ENCODE measurements at regions not wholly inside any gene's neighbourhood (a gene's known extent, or its start where the extent isn't known, plus 50 kb on each side); places are given as distances from the start of the nearest gene placed in this dataset.
"Not testable (repeated sequence)": the region's sequence is repeated elsewhere in the genome, so short reads cannot be mapped to it uniquely, and the experiment has no call there.

DNA sequence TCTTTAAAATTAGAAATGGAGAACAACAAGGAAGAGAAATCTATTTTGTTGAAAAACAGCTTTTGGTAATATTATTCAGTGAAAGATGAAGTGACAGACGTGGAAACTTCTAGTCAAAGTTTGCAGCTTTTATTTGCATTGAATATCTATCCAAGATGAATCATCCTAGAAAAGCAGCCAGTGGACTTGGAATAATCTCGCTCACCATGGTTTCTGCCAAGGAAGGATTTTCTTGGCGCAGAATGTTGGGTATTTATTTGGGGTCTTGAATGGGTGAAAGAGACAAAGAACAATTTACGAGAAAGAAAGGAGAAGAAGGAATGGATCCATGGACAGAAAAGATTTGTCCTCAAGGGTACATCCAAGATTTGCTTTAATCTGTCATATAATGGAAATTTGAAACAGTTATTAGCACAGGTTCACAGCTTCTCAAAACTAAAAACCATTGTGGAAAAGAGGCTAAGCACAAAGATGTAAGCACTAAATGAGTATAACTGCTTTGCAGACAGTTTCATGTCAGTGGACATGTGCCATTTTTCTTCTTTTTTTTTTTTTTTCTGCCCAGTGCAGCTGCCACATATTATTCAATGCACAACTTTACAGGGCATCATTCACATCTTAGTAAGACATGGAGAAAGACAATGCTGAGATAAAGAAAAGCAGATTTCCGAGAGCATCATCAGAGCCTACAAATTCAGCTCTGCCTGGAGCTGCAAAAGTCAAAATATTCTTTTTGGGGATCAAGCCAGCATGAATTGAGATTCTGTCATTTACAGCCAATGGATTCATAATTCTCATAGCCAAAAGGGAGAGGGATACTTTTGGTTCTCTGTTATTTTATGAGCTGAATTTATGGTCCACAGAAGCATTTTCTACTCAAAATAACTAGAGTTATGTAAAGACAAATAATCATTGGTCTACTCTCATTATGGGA is 333.7 kb downstream of the DAD1 start:
- Histone ChIP-seq H3K27me3 (ENCODE audit: control insufficient read depth in 3 of 3, insufficient read depth in 3 of 3, low read length in 3 of 3) (no peaks in the 10 kb centered on the region), H3K4me3 (ENCODE audit: low read depth in 1 of 3, low read length in 3 of 3) (no peak overlapping the region), H3K36me3 (ENCODE audit: control insufficient read depth in 3 of 3, insufficient read depth in 2 of 3, low read depth in 1 of 3, low read length in 3 of 3) (peaks cover 0 to 2% (median 0%) of the 10 kb centered on the region in 3 donors), H3K4me1 (ENCODE audit: control insufficient read depth in 3 of 3, insufficient read depth in 2 of 3, low read depth in 1 of 3, low read length in 2 of 3) (no peaks in the 10 kb centered on the region), H3K27ac (ENCODE audit: low read depth in 1 of 3, low read length in 2 of 3) (no peak overlapping the region), H3K9me3 (ENCODE audit: control insufficient read depth in 2 of 2, insufficient read depth in 1 of 2, low read depth in 1 of 2, low read length in 1 of 2) (no peaks in the 10 kb centered on the region)
- 70 to 79% (median 76%) methylated on average over 5 of the region's 5 CpGs for WGBS, 3 donors
- DNase-seq: no peak
- no peak for FAIRE-seq

DNA sequence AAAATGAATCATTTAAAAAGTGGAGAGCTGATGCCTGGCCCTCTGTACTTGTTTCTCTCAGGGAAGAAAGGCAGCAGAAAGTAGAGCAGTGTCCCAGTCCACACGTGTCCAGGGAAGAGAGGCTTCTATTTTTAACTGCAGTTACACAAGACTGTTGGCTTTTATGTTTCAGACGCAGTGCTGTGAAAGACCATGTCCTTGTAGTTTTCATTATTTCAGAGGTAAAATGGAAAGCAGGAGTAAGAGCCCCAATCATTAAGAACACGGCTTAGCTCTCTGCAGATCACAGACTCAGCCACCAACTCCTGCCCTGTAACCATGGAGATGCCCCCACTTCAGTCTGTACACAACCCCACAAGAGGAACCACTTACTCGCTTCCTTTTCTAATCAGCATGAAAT is 336.3 kb downstream of the DAD1 start:
- no peaks in the 10 kb centered on the region for H3K27me3 ChIP-seq (ENCODE audit: control insufficient read depth in 3 of 3, insufficient read depth in 3 of 3, low read length in 3 of 3)
- no peak overlapping the region for H3K4me3 ChIP-seq (ENCODE audit: low read depth in 1 of 3, low read length in 3 of 3)
- DNase-seq: no peak
- H3K36me3 ChIP-seq (ENCODE audit: control insufficient read depth in 3 of 3, insufficient read depth in 2 of 3, low read depth in 1 of 3, low read length in 3 of 3): peaks cover 0 to 2% (median 0%) of the 10 kb centered on the region in 3 donors
- H3K27ac ChIP-seq (ENCODE audit: low read depth in 1 of 3, low read length in 2 of 3): no peak overlapping the region
- FAIRE-seq: no peak
- no peaks in the 10 kb centered on the region for H3K4me1 ChIP-seq (ENCODE audit: control insufficient read depth in 3 of 3, insufficient read depth in 2 of 3, low read depth in 1 of 3, low read length in 2 of 3)
- no peaks in the 10 kb centered on the region for H3K9me3 ChIP-seq (ENCODE audit: control insufficient read depth in 2 of 2, insufficient read depth in 1 of 2, low read depth in 1 of 2, low read length in 1 of 2)
- WGBS, 3 donors: 36 to 60% (median 55%) methylated on average over 4 of the region's 4 CpGs

DNA sequence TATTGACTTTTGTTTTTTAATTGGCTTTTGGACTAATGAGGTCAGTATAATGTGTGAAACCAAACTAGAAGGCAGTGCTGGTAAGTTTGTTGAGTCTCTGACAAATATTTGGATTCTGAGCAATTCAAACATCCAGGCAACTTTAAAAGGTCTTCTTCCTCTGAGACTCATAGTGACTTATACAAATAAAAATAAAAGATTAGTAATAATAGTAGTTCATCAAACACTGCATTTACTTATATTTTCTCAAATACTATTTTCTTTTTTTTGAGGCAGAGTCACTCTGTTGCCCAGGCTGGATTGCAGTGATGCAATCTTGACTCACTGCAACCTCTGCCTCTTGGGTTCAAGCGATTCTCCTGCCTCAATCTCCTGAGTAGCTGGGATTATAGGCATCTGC is 337.9 kb downstream of the DAD1 start:
- no peaks in the 10 kb centered on the region for H3K9me3 ChIP-seq (ENCODE audit: control insufficient read depth in 2 of 2, insufficient read depth in 1 of 2, low read depth in 1 of 2, low read length in 1 of 2)

DNA sequence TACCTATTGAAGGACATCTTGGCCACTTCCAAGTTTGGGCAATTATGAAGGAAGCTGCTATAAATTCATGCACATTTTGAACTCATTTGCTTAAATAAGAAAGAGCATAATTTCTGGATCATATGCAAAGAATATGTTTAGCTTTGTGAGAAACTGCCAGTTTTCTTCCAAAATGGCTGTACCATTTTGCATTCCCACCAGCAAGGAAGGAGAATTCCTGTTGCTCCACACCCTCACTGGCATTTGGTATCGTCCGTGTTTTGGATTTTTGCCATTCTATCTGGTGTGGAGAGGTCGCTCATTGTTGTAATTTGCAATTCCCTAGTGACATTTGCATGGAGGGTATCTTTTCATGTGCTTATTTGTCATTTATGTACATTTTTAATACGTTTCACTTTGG is 339.3 kb downstream of the DAD1 start:
- DNase-seq: no peak
- H3K4me1 ChIP-seq (ENCODE audit: control insufficient read depth in 3 of 3, insufficient read depth in 2 of 3, low read depth in 1 of 3, low read length in 2 of 3): no peaks in the 10 kb centered on the region
- WGBS, 3 donors: 72 to 79% (median 72%) methylated on average over 4 of the region's 4 CpGs
- no peak overlapping the region for H3K4me3 ChIP-seq (ENCODE audit: low read depth in 1 of 3, low read length in 3 of 3)
- H3K36me3 ChIP-seq (ENCODE audit: control insufficient read depth in 3 of 3, insufficient read depth in 2 of 3, low read depth in 1 of 3, low read length in 3 of 3): peaks cover 0 to 2% (median 0%) of the 10 kb centered on the region in 3 donors
- H3K27ac ChIP-seq (ENCODE audit: low read depth in 1 of 3, low read length in 2 of 3): no peak overlapping the region
- no peak for FAIRE-seq
- no peaks in the 10 kb centered on the region for H3K27me3 ChIP-seq (ENCODE audit: control insufficient read depth in 3 of 3, insufficient read depth in 3 of 3, low read length in 3 of 3)
- H3K9me3 ChIP-seq (ENCODE audit: control insufficient read depth in 2 of 2, insufficient read depth in 1 of 2, low read depth in 1 of 2, low read length in 1 of 2): no peaks in the 10 kb centered on the region

More for the DNA sequence above, 337.9 kb downstream of the DAD1 start:
- Histone ChIP-seq H3K4me1 (ENCODE audit: control insufficient read depth in 3 of 3, insufficient read depth in 2 of 3, low read depth in 1 of 3, low read length in 2 of 3) (no peaks in the 10 kb centered on the region), H3K36me3 (ENCODE audit: control insufficient read depth in 3 of 3, insufficient read depth in 2 of 3, low read depth in 1 of 3, low read length in 3 of 3) (peaks cover 0 to 2% (median 0%) of the 10 kb centered on the region in 3 donors), H3K27ac (ENCODE audit: low read depth in 1 of 3, low read length in 2 of 3) (no peak overlapping the region), H3K4me3 (ENCODE audit: low read depth in 1 of 3, low read length in 3 of 3) (no peak overlapping the region), H3K27me3 (ENCODE audit: control insufficient read depth in 3 of 3, insufficient read depth in 3 of 3, low read length in 3 of 3) (no peaks in the 10 kb centered on the region)
- FAIRE-seq (no peak), DNase-seq (no peak)
- WGBS, 3 donors: 75 to 92% (median 89%) methylated on average over 1 of the region's 1 CpG

DNA sequence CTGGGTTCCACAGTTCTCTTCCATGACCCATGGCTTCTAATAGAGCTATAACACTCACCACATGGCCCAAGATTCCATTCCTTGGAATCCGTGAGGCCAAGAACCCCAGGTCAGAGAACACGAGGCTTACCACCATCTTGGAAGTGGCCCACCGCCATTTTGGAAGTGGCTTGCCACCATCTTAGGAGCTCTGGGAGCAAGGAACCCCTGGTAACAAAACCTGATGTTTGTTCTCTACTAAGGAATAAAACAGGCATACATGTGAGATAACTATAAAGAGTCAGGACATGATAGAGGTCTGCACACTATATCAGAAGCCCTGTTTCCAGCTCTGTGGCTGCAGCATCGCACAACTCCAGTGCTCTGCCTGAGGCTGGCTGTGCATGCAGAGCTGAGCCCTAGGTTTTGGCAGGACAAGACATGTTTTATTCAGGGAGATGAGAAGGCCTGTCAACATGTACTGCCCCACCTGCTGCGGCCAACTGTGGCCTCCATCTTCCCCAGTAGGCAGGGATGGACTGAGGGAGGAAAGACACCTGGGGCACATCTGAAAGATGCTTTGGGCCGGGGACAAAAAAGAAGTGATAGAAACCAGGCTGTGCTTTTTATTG is 344.9 kb downstream of the DAD1 start:
- 93 to 96% (median 95%) methylated on average over 6 of the region's 6 CpGs for WGBS, 3 donors
- no peaks in the 10 kb centered on the region for H3K27me3 ChIP-seq (ENCODE audit: control insufficient read depth in 3 of 3, insufficient read depth in 3 of 3, low read length in 3 of 3)
- H3K36me3 ChIP-seq (ENCODE audit: control insufficient read depth in 3 of 3, insufficient read depth in 2 of 3, low read depth in 1 of 3, low read length in 3 of 3): no peaks in the 10 kb centered on the region
- H3K27ac ChIP-seq (ENCODE audit: low read depth in 1 of 3, low read length in 2 of 3): no peak overlapping the region
- no peaks in the 10 kb centered on the region for H3K9me3 ChIP-seq (ENCODE audit: control insufficient read depth in 2 of 2, insufficient read depth in 1 of 2, low read depth in 1 of 2, low read length in 1 of 2)
- DNase-seq (no peak), FAIRE-seq (no peak)
- H3K4me1 ChIP-seq (ENCODE audit: control insufficient read depth in 3 of 3, insufficient read depth in 2 of 3, low read depth in 1 of 3, low read length in 2 of 3): no peaks in the 10 kb centered on the region
- H3K4me3 ChIP-seq (ENCODE audit: low read depth in 1 of 3, low read length in 3 of 3): no peak overlapping the region

DNA sequence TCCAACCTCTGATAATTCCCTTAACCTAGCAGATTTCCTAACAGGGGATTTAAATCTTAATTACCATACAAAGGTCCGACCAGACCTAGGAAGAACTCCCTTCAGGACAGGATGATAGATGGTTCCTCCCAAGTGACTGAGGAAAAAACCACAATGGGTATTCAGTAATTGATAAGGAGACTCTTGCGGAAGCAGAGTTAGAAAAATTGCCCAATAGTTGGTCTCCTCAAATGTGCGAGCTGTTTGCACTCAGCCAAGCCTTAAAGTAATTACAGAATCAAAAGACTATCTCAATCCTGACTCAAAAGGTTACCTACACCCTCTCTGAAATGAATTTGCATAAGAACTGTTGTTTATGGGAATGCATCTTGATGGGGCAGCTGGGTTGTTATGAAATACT is 350.7 kb downstream of the DAD1 start:
- not testable (repeated sequence) for H3K4me1 ChIP-seq (ENCODE audit: control insufficient read depth in 3 of 3, insufficient read depth in 2 of 3, low read depth in 1 of 3, low read length in 2 of 3); H3K27ac ChIP-seq (ENCODE audit: low read depth in 1 of 3, low read length in 2 of 3); H3K36me3 ChIP-seq (ENCODE audit: control insufficient read depth in 3 of 3, insufficient read depth in 2 of 3, low read depth in 1 of 3, low read length in 3 of 3); FAIRE-seq; H3K27me3 ChIP-seq (ENCODE audit: control insufficient read depth in 3 of 3, insufficient read depth in 3 of 3, low read length in 3 of 3); DNase-seq; H3K9me3 ChIP-seq (ENCODE audit: control insufficient read depth in 2 of 2, insufficient read depth in 1 of 2, low read depth in 1 of 2, low read length in 1 of 2); H3K4me3 ChIP-seq (ENCODE audit: low read depth in 1 of 3, low read length in 3 of 3)
- 30 to 37% (median 31%) methylated on average over 3 of the region's 3 CpGs for WGBS, 3 donors

DNA sequence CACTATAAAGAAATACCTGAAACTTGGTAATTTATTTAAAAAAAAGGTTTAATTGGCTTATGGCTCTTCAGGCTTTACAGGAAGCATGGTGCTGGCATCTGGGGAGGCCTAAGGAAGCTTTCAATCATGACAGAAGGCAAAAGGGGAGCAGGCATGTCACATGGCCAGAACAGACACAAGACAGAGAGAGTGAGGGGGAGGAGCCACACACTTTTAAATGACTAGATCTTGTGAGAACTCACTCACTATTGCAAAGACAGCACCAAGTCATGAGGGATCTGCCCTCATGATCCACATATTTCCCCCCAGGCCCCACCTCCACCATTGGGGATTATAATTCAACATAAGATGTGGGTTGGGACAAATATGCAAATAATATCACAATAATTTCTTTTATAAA is 355.6 kb downstream of the DAD1 start:
- no peaks in the 10 kb centered on the region for H3K36me3 ChIP-seq (ENCODE audit: control insufficient read depth in 3 of 3, insufficient read depth in 2 of 3, low read depth in 1 of 3, low read length in 3 of 3)
- no peaks in the 10 kb centered on the region for H3K4me1 ChIP-seq (ENCODE audit: control insufficient read depth in 3 of 3, insufficient read depth in 2 of 3, low read depth in 1 of 3, low read length in 2 of 3)
- FAIRE-seq (no peak), DNase-seq (no peak)
- peaks cover 0 to 9% of the 10 kb centered on the region in 2 donors for H3K9me3 ChIP-seq (ENCODE audit: control insufficient read depth in 2 of 2, insufficient read depth in 1 of 2, low read depth in 1 of 2, low read length in 1 of 2)
- no peak overlapping the region for H3K4me3 ChIP-seq (ENCODE audit: low read depth in 1 of 3, low read length in 3 of 3)
- H3K27me3 ChIP-seq (ENCODE audit: control insufficient read depth in 3 of 3, insufficient read depth in 3 of 3, low read length in 3 of 3): no peaks in the 10 kb centered on the region
- no peak overlapping the region for H3K27ac ChIP-seq (ENCODE audit: low read depth in 1 of 3, low read length in 2 of 3)

DNA sequence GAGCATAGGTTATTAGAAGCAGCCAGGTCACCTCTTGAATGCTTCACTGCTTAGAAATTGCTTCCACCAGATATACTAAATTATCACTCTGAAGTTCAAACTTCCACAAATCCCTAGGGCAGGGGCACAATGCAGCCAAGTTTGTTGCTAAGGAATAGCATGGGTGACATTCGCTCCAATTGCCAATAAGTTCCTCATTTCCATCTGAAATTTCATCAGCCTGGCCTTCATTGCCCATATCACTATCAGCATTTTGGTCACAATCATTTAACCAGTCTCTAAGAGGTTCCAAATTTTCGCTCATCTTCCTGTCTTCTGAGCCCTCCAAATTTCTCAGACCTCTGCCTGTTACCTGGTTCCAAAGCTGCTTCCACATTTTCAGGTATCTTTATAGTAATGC is 356.1 kb downstream of the DAD1 start:
- H3K4me3 ChIP-seq (ENCODE audit: low read depth in 1 of 3, low read length in 3 of 3): no peak overlapping the region
- H3K27ac ChIP-seq (ENCODE audit: low read depth in 1 of 3, low read length in 2 of 3): no peak overlapping the region
- FAIRE-seq (no peak), DNase-seq (no peak)
- WGBS, 3 donors: 62 to 90% (median 79%) methylated on average over 2 of the region's 2 CpGs
- H3K9me3 ChIP-seq (ENCODE audit: control insufficient read depth in 2 of 2, insufficient read depth in 1 of 2, low read depth in 1 of 2, low read length in 1 of 2): peaks cover 0 to 9% of the 10 kb centered on the region in 2 donors
- no peaks in the 10 kb centered on the region for H3K27me3 ChIP-seq (ENCODE audit: control insufficient read depth in 3 of 3, insufficient read depth in 3 of 3, low read length in 3 of 3)
- H3K36me3 ChIP-seq (ENCODE audit: control insufficient read depth in 3 of 3, insufficient read depth in 2 of 3, low read depth in 1 of 3, low read length in 3 of 3): no peaks in the 10 kb centered on the region
- no peaks in the 10 kb centered on the region for H3K4me1 ChIP-seq (ENCODE audit: control insufficient read depth in 3 of 3, insufficient read depth in 2 of 3, low read depth in 1 of 3, low read length in 2 of 3)
